H1 (cell line): ENCODE measurements at regions not wholly inside any gene's neighbourhood (a gene's known extent, or its start where the extent isn't known, plus 50 kb on each side); places are given as distances from the start of the nearest gene placed in this dataset.

Experiments
- CHD2 ChIP-seq: IDR thresholded peaks from 2 replicates; pipeline ENCODE4 v1.6.1; 2012; ENCODE audit warnings: low read length, improper control_type of control experiment
- CTCF ChIP-seq, 3 experiments: IDR thresholded peaks; 1 replicate in 2 of 3; 2 replicates in 1 of 3; pipeline versions ENCODE4 v1.5.1 to v1.6.1; 2011; ENCODE audit warnings: low read length in 3 of 3, mild to moderate bottlenecking in 3 of 3, inconsistent platforms in 2 of 3, low read depth in 1 of 3, moderate library complexity in 1 of 3; ENCODE audit not compliant: insufficient read depth in 1 of 3; ENCODE audit errors: control extremely low read depth in 1 of 3
- EZH2 ChIP-seq: fragments of 200-600 bp; sonication (generic); IDR thresholded peaks from 2 replicates; pipeline ENCODE4 v1.7.1; 2012; ENCODE audit warnings: low read depth, mild to moderate bottlenecking, moderate library complexity, low read length, inconsistent platforms; ENCODE audit not compliant: severe bottlenecking
- HDAC2 ChIP-seq, 2 experiments: fragments of 300-600 bp in 1 of 2; sonication (generic) in 1 of 2; IDR thresholded peaks; 2 replicates each; pipeline ENCODE4 v1.6.1; 2011 to 2012; ENCODE audit warnings: low read depth in 2 of 2, low read length in 2 of 2, mild to moderate bottlenecking in 2 of 2, moderate library complexity in 2 of 2, borderline replicate concordance in 1 of 2, inconsistent platforms in 1 of 2
- JUND ChIP-seq: IDR thresholded peaks from 2 replicates; pipeline ENCODE4 v1.6.1; 2011; ENCODE audit warnings: mild to moderate bottlenecking, improper control_type of control experiment, low read length
- SIN3A ChIP-seq, 2 experiments: IDR thresholded peaks in 1 of 2; conservative IDR thresholded peaks in 1 of 2; 2 replicates each; pipeline ENCODE4 v1.6.1; 2011 to 2012; ENCODE audit warnings: low read length in 2 of 2, improper control_type of control experiment in 1 of 2, low read depth in 1 of 2, mild to moderate bottlenecking in 1 of 2

GRCh38 chr17:34117811-34118210 lies 137.3 kb upstream of the CCL2 start (continued):
- TF ChIP-seq CTCF (IDR thresholded peaks at IDR 0.05; ENCODE audit: control extremely low read depth in 1 of 3, insufficient read depth in 1 of 3, low read depth in 1 of 3, low read length in 3 of 3) (no peak), SIN3A (conservative IDR thresholded peaks at IDR 0.05 in 1 of 2, IDR thresholded peaks at IDR 0.05 in 1 of 2; ENCODE audit: low read depth in 1 of 2, low read length in 2 of 2) (no peak), JUND (no peak), HDAC2 (IDR thresholded peaks at IDR 0.05; ENCODE audit: borderline replicate concordance in 1 of 2, low read depth in 2 of 2, low read length in 2 of 2) (no peak), EZH2 (no peak), CHD2 (no peak)
- TF ChIP-seq, all 59 proteins: peak for 0
